ENCODE measurements at regions not wholly inside any gene's neighbourhood (a gene's known extent, or its start where the extent isn't known, plus 50 kb on each side); places are given as distances from the start of the nearest gene placed in this dataset.

GRCh38 chr5:134464988-134465815 lies 53.5 kb upstream of the CDKN2AIPNL start:
- Histone ChIP-seq H3K4me3 (peak overlapping the region; percentile 53), H3K4me1 (peaks cover 32% of the 10 kb centered on the region), H3K36me3 (no peaks in the 10 kb centered on the region), H3K9me3 (no peaks in the 10 kb centered on the region), H3K27me3 (no peaks in the 10 kb centered on the region), H3K27ac (peak overlapping the region; percentile 98)
- peak; percentile 66 to 70 for DNase-seq (ENCODE audit: low spot score in 2 of 2)
- no peak for TF ChIP-seq POLR2AphosphoS5 (IDR thresholded peaks at IDR 0.05)
- WGBS: 81% methylated on average over 8 of the region's 10 CpGs

- no peak overlapping the region for H3K4me3 ChIP-seq
- no peak for TF ChIP-seq POLR2AphosphoS5 (IDR thresholded peaks at IDR 0.05)
- TF ChIP-seq POLR2A (IDR thresholded peaks at IDR 0.05): no peak
- TF ChIP-seq CTCF (IDR thresholded peaks at IDR 0.05): no peak
- TF ChIP-seq EP300 (IDR thresholded peaks at IDR 0.05): no peak
- 84% methylated on average over 10 of the region's 10 CpGs for WGBS
- DNase-seq (ENCODE audit: low spot score in 2 of 2): peak; percentile 29 to 32
- H3K4me1 ChIP-seq: peaks cover 36% of the 10 kb centered on the region
- H3K9me3 ChIP-seq: no peaks in the 10 kb centered on the region
- H3K27me3 ChIP-seq: no peaks in the 10 kb centered on the region
- no peak overlapping the region for H3K27ac ChIP-seq
- no peaks in the 10 kb centered on the region for H3K36me3 ChIP-seq
Measured at GRCh38 chr5:134463991-134464760, 52.5 kb upstream of the CDKN2AIPNL start.

GRCh38 chr5:134463176-134463720 lies 51.6 kb upstream of the CDKN2AIPNL start:
- 97% methylated on average over 7 of the region's 7 CpGs for WGBS
- DNase-seq (ENCODE audit: low spot score in 2 of 2): peak; percentile 27 to 52

GRCh38 chr5:134462761-134463160 lies 51.1 kb upstream of the CDKN2AIPNL start:
- Histone ChIP-seq H3K27me3 (no peaks in the 10 kb centered on the region), H3K4me3 (no peak overlapping the region), H3K36me3 (no peaks in the 10 kb centered on the region), H3K4me1 (peaks cover 50% of the 10 kb centered on the region), H3K27ac (no peak overlapping the region), H3K9me3 (no peaks in the 10 kb centered on the region)
- WGBS: 78% methylated on average over 6 of the region's 6 CpGs
- peak; percentile 46 to 54 for DNase-seq (ENCODE audit: low spot score in 2 of 2)
- TF ChIP-seq CTCF (IDR thresholded peaks at IDR 0.05) (no peak), POLR2A (IDR thresholded peaks at IDR 0.05) (no peak), POLR2AphosphoS5 (IDR thresholded peaks at IDR 0.05) (no peak), EP300 (IDR thresholded peaks at IDR 0.05) (no peak)

More at GRCh38 chr5:134463176-134463720, 51.6 kb upstream of the CDKN2AIPNL start:
- H3K4me3 ChIP-seq: no peak overlapping the region
- no peaks in the 10 kb centered on the region for H3K9me3 ChIP-seq
- TF ChIP-seq POLR2A (IDR thresholded peaks at IDR 0.05): no peak
- TF ChIP-seq CTCF (IDR thresholded peaks at IDR 0.05): no peak
- no peak for TF ChIP-seq POLR2AphosphoS5 (IDR thresholded peaks at IDR 0.05)
- TF ChIP-seq EP300 (IDR thresholded peaks at IDR 0.05): no peak
- peaks cover 45% of the 10 kb centered on the region for H3K4me1 ChIP-seq
- H3K27me3 ChIP-seq: no peaks in the 10 kb centered on the region
- H3K36me3 ChIP-seq: no peaks in the 10 kb centered on the region
- no peak overlapping the region for H3K27ac ChIP-seq

GRCh38 chr5:134462047-134462575 lies 50.4 kb upstream of the CDKN2AIPNL start:
- WGBS: 100% methylated on average over 2 of the region's 2 CpGs
- peaks cover 44% of the 10 kb centered on the region for H3K4me1 ChIP-seq
- no peaks in the 10 kb centered on the region for H3K27me3 ChIP-seq

More at GRCh38 chr5:134462047-134462575, 50.4 kb upstream of the CDKN2AIPNL start:
- Histone ChIP-seq H3K27ac (no peak overlapping the region), H3K36me3 (no peaks in the 10 kb centered on the region), H3K9me3 (no peaks in the 10 kb centered on the region), H3K4me3 (no peak overlapping the region)
- TF ChIP-seq POLR2AphosphoS5 (IDR thresholded peaks at IDR 0.05): no peak
- TF ChIP-seq CTCF (IDR thresholded peaks at IDR 0.05): no peak
- no peak for TF ChIP-seq EP300 (IDR thresholded peaks at IDR 0.05)
- TF ChIP-seq POLR2A (IDR thresholded peaks at IDR 0.05): no peak
- DNase-seq (ENCODE audit: low spot score in 2 of 2): peak; percentile 37 to 49
